Renal cortical epithelial cell (primary cell): ENCODE measurements at regions not wholly inside any gene's neighbourhood (a gene's known extent, or its start where the extent isn't known, plus 50 kb on each side); places are given as distances from the start of the nearest gene placed in this dataset.
A peak's percentile ranks its signal among the peaks of the same experiment; 100 is the strongest.

Source experiments
- DNase-seq: peaks from one replicate; pipeline ENCODE4 v3.0.0-alpha.2; 2011; ENCODE audit warnings: low read depth

- DNase-seq, result no peak
These were observed 537.3 kb upstream of the PLXNA2 start for GRCh38 chr1:208781391-208782045.

GRCh38 chr1:208782186-208782585 lies 538.0 kb upstream of the PLXNA2 start:
- DNase-seq, result no peak

DNA sequence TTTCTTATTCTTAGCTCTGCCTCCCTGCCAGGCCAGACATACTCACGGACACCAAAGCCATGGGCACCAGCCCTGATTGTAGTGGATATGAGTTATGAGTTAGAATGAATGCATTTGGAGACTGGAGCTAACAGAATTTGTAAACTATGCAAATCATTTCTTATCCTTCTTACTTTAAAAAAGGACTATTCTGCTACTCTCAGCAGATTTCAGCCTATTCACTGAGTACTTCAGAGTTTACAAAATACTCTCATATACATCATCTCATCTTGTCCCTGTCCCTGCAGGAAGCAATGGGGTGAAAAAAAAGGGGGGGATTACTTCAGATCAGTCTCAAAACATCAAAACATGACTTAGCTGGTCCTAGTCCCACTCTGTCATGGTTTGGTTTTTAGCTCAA lies 541.4 kb upstream of the PLXNA2 start:
- DNase-seq, result no peak

DNA sequence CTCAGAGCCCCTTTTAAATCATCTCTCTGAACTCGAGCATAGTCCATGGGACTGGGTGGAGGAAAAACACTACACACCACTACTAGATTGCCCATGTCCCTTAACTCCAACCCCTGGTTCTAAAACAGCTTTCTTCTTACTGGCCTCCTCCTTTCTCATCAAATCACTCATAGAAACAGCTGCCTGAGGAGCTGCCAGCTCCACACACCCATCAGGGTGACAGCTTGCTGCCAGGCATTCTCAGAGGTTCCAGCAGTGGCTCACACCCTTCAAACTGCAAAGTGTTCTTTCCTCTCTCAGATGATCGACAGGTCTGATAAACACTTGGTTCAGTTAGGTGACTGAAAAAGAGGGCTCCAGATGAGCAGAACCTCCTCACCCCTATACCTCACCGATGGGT lies 543.0 kb upstream of the PLXNA2 start:
- DNase-seq, result no peak

GRCh38 chr1:208788013-208788540 lies 543.9 kb upstream of the PLXNA2 start:
- no peak for DNase-seq

DNA sequence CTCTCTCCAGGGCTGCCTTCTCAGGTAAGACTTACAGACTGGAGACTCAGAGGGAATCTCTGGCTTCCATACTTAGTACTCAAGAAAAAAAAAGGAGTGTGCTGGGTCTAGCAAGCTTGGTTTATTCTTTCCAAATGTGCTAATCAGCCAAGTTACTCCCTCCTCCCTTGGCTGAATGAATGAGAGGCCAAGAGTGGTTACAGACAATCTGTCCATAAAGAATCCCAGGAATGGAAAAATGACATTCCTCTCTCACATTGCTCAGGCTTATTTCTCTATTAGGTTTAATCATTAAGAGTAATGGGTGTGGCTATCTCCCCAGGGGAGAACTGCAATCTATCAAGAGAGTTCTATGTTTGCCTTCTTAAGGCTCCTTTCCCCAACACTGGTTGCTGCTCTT lies 547.3 kb upstream of the PLXNA2 start:
- DNase-seq, result peak; percentile 99

GRCh38 chr1:208793861-208794345 lies 549.7 kb upstream of the PLXNA2 start:
- no peak for DNase-seq

GRCh38 chr1:208799186-208799585 lies 555.0 kb upstream of the PLXNA2 start:
- DNase-seq, result peak; percentile 32

DNA sequence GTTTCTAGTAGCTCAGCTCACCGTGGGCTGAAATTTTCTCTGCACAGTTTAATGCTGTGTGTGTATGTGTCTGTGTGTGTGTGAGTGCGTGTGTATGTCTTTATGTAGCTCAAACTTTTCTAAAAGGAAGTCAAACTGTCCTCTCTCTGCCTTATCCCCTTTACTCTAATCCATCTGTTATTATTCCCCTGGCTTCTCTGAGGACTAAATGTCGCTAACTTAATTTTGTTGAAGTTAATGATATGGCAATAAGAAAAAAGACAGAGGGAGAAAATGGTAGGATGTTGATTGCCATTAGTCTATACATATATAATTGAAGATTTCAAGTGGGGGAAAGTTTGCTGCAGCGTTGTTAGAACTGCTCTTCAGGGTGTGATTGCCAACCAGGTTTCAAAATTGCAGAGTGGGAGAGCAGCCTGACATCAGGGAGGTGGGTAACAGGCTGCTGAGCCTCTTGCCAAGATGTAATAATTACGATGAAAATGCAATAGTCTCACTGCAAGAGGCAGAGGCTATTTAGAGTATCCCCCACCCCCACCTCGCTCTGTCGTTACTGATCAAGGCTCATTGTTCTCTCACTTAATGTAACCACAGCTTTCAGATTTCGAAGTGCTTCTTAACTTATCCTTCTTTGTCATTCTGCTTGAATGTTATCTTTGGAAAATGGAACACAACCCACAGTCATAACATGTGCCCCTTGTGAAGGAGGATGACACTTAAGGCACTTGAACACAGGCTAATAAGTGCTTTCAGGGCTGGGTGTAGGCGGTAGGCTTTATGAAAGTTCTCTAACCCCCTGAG lies 559.0 kb upstream of the PLXNA2 start:
- DNase-seq, result no peak

GRCh38 chr1:208807446-208808127 lies 563.4 kb upstream of the PLXNA2 start:
- DNase-seq, result peak; percentile 6

DNA sequence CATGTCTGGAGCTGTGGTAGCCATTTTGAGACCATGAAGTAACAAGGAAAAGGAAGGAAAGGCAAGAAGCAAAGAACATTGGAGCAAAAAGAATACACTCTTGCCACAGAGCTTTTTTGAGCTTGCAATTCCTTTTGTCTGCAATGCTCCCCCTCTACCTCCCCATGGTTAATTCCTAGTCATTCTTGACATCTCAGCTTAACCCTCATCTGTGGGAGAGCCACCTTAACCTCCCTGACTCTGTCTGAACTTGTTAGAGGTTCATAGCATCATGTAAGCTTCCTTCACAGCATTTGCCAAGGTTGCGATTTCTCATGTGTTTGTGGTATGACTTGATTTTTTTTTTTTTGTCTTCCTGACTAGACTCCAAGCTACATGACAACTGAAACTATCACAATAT lies 564.1 kb upstream of the PLXNA2 start:
- DNase-seq, result no peak

DNA sequence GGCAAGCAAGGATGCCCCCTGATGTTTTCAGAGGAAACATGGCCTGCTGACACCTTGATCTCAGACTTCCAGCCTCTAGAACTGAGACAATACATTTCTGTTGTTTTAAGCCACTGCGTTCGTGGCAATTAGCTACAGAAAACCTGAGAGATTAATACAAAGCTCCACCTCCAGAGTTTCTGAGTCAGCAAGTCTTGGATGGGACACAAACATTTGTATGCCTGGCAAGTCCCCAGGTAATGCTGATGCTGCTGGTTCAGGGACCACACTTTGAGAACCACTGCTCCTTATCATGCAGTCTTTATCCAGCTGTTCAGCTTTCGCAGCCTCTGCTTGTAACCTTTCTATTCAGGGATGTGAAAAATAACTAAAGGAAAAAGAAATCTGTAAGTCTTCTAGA lies 565.7 kb upstream of the PLXNA2 start:
- peak; percentile 2 for DNase-seq

DNA sequence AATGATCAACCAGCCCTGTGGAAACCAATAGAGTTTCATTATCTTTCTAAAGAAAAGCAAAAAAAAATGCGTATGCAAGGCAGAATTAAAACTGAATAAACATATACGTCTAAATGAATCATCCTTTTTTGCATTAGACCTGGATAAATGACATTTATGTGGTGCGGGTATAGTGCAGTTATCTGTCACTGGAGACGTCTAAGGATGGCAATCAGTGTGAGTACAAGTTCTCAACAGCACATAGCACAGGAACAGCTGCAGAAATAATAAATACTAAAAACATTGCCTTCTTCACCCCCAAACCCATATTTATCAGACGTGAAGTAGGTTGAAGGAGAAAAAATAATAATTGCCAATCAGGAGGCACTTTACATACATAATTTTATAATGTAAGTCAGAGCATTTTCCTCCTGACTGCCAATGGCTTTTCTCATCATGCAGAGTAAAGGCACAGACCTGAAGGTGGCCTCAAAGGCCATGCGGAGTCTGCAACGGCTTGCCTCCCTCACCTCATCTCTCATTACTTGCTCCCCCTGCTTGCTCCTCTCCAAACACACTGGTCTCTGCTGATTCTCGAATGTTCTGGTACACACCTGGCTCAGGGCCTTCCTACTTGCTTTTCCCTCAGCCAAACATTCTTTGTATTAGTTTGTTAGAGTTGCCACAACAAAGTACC lies 574.7 kb upstream of the PLXNA2 start:
- DNase-seq, result no peak

GRCh38 chr1:208820580-208821212 lies 576.5 kb upstream of the PLXNA2 start:
- DNase-seq, result no peak

DNA sequence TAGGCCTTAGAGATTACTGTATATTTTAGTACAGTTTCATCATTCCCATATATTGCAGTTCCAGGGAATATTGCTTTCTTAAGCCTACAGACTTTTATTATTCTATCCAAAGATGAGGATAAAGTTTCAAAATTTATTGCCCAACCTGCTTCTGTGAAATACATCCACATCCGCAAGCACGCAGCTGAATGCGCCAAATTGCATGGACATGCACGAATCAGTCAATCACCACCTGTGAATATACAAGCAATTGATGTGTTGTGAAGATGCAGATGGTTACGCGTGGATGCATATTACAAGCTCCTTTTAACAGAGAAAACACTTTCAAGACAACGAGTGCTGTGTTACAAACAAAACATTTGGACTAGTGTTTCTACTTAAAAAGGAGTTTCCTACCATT lies 577.8 kb upstream of the PLXNA2 start:
- no peak for DNase-seq

- no peak for DNase-seq
These were observed 581.1 kb upstream of the PLXNA2 start for GRCh38 chr1:208825300-208825699.

GRCh38 chr1:208829595-208829994 lies 585.4 kb upstream of the PLXNA2 start:
- DNase-seq, result no peak

DNA sequence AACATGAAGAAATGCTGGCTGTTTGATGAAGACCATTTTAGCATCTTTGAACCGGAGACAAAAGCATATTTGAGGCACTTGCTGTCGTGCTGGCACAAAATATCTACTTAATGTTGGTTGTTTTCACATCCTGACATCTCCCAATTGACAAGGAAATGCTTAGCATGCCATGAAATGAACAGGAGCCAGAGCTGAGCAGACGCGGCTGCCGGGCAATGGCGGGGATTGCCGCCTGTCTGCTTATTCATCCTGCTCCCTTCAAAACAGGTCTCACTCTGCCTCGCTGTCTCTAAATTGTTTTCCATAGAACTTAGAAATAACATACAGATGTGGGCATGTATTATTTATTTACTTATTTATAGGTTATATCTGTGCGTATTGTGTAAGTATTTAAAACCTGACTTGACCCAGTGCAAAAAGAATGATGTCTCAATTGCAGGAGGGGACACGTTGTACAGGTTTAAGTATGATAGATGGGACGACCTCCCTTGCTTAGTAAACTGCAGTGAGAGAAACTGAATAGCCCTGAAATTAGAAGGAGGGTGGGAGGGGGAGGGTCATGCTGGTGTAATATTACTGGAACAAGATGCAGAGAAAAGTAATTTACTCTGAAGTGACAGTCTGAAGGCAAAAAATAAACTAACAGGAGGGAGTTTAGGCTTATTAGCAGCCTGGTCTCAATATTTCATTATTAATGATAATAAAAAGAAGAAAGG lies 590.4 kb upstream of the PLXNA2 start:
- DNase-seq, result peak; percentile 6

DNA sequence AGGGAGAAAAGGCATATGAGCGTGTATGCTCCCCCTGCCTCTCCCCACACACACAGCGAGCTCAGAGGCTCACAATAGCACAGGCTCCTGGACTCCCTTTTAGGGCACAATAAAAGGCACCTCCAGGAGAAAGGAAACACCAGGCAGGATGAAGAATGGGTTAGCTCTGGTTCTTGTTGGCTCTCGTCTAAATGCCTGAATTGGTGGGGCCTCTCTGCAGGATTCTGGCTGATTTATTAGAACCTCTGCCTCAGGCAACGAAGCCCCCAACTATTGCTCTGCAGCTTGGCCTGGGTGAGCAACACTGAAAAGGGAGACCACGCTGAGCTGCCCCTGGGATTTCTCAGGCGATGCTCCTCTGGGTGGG lies 590.9 kb upstream of the PLXNA2 start:
- DNase-seq, result no peak

DNA sequence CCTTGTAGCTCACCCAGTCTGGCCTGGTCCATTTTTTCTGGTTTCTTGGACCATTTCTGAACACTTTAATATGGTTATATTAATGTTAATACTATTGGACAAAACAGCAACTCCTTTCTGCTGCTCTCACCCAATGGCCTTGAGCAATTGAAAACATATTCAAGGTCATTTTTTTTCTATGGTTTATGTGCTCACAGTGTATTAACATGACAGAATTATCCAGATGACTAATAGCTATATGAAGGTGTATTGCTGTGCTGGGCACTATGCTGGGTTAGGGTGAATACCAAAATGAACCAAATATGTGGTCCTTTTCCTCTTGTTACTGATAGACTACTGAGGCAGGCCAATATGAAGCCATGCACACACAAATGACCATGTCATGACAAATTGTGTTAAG lies 591.6 kb upstream of the PLXNA2 start:
- no peak for DNase-seq

GRCh38 chr1:208837242-208837641 lies 593.1 kb upstream of the PLXNA2 start:
- DNase-seq, result no peak
